ENCODE measurements at regions not wholly inside any gene's neighbourhood (a gene's known extent, or its start where the extent isn't known, plus 50 kb on each side); places are given as distances from the start of the nearest gene placed in this dataset.

- TF ChIP-seq CTCF (IDR thresholded peaks at IDR 0.05): no peak
- no peak for TF ChIP-seq POLR2A (IDR thresholded peaks at IDR 0.05)
Observed at GRCh38 chr3:189490337-189490736, 140.9 kb upstream of the TP63 start.
